HG03025 (cell line): ENCODE measurements at regions not wholly inside any gene's neighbourhood (a gene's known extent, or its start where the extent isn't known, plus 50 kb on each side); places are given as distances from the start of the nearest gene placed in this dataset.

Experiments
- ATAC-seq: cut with Tn5 transposase; IDR thresholded peaks from one replicate; pipeline ENCODE4 v1.9.1; 2021; ENCODE audit warnings: mild to moderate bottlenecking, moderate library complexity; ENCODE audit not compliant: unreplicated experiment, low FRiP score

DNA sequence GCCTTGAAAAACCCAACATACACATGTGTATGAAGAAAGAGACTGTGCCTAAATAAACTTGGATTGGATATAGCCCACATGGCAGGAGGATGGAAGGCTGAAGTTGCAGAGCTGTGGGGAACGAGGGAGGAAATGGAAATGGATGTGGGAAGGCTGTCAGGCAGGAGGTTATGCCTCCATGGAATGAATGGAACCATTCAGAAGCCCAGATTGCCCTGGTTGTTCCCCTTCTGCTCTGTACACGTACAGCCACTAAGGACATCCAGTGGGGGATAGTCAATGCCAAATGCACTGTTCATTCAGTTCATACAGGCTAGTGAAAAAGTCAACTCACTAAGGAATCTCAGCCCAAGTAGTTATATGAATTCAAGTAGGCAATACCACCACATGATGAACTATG, 463.7 kb downstream of the TNS1 start:
- no peak for ATAC-seq

DNA sequence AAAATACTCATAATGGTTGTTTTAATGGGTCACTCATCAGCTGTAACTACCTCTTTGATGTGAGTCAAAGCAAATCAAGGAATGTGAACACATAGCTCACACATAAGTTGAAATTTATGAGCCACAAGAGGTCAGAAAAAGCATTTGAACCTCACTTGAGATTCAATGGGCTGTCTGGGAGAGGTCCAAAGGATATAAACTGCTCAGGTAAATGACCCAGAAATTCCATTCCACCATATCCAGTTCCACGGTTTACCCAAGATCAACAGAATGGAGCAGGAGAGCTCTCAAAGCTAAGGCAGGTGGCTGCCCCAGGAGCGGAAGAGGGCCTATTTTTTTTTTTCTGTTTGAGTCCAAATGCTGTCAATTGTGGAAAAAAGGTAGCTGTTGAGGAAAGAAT, 464.1 kb downstream of the TNS1 start:
- no peak for ATAC-seq

DNA sequence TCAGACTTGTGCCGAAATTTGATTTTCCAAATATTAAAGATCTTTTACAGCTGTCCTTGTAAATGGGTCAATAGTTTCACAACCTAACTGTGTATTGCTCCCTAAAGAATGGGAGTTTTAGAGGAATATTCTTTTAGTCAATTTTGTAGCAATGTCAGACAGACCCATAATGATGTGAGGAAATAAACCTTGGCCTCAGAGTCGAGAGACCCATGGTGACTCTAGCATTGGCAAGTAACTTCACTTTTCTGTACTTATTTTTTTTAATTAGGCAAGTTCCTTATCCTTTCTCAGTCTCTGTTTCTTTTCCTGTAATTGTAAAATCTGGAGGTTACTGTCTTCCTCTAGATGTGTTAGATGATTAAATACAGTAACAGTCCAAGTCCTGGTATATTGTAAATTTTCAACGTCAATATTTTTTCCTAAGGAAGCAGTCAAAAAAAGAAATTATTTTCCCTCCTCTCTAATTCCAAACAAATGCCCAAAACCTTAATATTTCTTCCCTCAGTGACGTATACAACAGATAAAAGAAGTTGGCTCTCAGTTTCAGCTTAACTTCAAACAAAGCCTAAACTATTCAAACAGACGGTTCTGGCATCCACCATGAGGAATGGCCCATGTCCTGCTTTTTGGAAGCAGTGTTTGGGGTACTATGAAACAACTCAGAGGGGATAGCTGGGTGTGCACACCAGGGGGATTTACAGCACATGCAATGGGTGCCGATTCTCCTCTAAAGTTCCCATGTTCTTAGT, 466.7 kb downstream of the TNS1 start:
- no peak for ATAC-seq

DNA sequence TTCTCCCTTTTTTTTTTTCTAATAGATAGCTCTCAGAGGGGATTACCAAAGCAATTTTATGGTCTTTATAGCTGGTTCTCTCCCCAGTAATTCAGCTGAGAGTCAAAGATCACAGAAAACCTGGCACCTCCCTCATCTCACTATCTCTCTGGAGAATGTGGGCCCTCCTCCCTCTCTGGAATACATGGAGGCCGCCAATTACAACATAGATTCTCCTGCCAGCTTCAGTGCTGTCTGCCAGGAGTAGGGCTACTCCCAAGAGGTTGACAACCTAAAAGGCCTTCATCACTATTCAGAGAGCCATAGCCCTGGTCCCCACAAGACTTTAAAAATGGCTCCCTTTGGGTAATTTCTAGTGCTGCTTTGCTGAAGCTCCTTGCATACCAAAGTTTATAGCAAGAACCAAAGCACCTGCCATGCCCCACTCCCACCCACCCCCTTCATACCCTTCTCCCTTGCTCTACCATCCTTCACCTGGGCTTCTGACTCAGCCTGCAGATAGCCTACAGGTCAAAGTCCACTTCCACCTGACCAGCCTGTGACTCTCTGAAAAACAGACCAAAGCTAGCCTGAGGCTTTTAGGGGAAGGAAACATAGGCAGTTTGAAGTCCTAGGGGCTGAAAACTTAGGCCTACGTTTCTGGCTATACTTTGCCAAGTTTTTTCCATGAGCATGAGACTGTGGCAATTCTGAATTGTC, 472.3 kb downstream of the TNS1 start:
- no peak for ATAC-seq

DNA sequence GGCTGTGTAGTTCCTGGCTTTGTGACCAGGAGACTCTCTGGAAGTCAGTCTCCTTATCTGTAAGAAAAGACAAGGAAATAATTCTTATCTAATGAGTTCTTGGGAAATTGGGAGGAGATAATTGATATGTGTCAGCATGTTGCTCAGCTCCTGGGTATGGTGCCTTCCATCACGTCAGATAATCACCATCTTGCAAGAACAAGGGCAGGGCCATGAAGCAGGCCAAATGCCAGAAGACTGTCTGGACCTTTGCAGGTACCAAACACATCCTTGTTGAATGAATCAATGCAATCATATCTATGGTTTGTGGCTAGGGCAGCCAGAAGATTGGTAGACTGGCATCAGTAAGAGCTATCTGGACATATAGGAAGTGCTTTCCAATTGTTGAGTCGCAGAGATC, 473.5 kb downstream of the TNS1 start:
- no peak for ATAC-seq

DNA sequence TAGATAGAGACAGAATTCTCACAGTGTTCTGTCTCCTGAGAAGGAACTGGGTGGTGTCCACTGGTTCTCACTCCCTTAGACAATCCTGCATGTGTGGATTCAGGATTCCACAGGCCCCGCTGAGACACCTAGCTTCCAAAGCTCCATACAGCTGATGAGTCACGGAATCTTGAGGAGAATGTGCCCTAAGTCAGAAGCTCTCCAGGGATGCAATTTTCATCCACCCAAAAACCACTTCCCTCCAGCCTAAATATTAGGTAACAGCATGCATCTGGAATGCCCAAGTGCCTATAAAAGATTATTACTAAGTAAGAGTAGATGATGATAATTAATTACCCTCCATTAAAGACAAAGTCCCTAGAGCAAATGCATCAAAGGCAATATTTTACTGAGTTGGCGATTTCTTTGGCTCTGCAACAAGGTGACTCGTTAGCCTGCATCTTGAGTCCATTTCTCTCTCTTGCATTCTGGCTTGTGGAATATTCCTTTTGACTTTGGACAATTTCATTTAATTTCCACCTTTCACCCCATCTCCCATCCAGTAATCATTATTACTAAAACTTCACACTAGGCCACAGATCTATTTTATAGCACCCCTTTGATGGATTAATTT, 475.1 kb downstream of the TNS1 start:
- no peak for ATAC-seq

DNA sequence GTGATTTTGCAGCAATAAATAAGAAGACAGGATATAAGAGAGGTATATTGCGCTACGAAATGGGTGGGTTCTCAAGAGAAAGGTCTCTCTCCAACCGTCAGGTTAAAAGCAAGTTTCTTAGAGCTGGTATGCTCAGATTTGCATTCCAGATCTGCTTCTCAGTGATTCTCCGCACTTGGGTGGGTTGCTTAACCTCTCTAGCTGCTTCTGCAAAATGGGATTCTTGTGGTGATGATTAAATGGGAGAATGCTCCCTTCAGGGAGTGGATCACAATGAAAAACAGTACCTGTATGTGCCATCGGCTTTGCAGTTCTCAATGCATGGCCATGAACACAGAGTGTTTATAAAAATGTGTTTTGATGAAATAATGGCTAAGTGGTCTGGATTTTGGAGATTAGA, 477.7 kb downstream of the TNS1 start:
- ATAC-seq: no peak

DNA sequence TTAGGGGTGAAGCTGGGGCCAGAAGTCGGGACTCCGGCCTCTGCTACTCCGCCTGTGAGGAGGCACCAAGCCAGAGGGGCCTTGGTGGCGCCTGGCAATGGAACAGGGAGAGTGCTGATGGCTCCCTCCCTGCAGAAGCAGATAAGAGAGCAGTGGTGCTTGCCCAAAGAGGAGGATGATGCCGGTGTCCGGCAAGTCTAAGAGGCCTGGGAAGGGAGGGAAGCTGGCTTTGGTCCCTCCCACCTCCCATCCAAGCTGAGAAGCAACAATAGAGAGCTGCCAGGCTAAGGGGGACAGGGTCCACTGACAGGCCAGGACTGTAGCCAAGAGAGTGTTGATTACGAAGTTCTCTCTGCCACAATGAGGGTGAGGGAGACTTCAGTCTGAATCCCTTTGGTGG, 479.5 kb downstream of the TNS1 start:
- ATAC-seq: no peak

DNA sequence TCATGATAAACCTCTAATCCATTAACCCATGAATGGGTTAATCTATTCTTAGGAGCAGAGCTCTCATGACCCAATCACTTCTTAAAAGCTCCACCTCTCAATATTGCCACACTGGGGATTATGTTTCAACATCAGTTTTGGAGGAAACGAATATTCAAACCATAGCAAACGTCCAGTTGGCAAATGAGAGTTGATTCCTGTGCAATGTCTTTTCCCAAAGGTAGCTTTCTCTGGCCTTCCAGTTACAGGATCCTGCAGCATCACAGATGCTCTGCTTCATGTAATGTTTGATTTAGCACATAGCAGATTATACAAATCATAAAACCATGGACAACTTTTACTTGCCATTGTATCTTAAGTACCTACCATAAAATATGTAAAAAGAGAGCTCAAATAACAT, 481.0 kb downstream of the TNS1 start:
- no peak for ATAC-seq

DNA sequence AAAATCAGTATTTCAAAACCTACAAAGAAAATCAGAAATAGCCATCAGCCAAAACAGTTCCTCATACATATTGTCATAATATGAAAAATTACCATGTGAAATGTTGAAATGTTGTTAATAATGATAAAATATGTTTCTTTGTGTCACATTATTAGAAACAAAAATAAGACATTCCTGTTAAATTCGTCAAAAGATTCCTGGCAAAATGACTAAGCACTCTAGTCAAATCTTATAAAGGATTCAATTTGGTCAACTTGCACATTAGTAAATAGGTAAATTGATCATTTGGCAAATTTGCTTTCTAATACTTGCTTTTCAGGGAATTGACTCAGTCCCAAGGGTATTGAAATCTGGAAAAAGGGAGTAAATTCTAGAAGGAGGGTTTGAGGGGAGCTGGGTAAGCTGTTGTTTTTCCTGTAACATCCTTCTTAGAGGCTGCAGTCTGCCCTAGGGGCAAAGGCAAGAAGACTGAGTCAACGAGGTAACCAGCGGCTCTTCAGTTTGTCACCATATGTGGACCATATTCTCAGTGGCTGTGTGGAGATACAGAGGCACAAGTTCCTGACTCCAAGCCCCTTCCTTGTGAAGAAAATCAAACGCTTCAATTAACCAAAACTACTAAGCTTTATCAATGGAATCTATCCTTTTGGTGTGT, 482.3 kb downstream of the TNS1 start:
- no peak for ATAC-seq

DNA sequence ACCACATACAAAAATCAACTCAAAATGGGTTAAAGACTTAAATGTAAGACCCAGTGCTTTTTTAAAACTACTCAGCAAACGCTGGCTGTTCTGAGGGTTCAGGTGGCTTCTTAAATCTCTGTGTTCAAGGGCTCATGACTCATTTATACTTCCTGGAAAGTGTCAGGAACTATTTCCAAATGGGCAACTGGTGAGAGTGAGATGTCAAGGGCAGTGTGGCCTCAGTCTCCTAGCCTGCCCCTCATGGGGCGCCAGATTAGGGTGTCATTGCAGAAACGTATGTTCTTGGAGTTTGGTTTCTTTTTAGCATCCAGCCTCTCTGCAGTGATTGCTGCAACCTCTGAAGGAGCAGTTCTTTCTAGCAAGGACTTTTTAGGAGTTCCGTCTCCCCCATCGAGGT, 485.4 kb downstream of the TNS1 start:
- ATAC-seq: no peak

DNA sequence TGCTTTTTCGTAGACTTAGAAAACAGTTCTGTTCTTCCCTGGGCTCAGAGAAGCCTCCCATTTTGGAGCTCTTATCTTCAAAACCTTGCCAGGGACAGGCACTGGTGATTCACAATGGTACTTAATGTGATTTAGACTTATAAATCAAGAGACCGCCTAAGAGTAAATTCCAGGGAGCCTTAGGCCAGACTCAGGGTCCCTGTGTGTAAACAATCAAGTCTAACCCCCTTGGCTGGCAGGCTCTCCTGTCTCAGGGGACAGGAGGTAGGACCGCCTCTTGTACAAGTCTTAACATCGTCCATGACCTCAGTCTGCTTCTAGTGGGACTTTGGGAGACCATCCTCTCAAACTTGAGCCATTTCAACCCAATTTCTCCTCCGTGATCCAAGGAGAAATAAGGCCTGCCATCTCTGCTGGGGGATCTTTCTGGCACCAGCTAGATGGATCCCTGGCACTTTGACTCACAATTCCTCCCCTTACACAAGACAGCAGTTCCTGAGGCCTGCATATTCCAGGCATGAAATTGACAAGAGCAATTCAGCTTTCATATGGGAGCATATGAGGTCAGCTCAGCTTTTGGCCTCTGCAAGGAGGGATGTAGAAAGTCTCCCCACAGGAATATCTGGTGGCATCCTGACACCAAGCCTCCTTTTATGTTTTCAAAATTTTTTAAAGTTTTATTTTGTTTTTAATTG, 487.0 kb downstream of the TNS1 start:
- no peak for ATAC-seq

DNA sequence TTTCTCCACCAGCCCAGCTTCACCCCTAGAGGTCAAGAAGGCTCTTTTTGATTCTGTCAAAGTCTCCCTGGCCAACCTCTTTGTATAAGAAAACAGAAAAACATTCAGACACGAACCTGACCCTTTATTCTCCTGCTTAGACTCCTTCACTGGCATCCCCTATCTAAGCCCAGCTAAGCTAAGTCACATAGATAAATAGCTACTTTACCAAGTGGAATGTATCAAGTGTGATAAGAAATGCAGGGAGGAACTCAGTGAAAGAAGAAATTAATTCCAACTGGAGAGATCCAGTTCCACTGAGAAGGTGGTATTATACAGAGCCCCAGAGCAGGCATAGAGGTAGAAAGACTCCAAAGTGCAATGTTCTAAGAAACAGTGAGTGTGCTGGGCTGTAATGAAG, 489.5 kb downstream of the TNS1 start:
- no peak for ATAC-seq

DNA sequence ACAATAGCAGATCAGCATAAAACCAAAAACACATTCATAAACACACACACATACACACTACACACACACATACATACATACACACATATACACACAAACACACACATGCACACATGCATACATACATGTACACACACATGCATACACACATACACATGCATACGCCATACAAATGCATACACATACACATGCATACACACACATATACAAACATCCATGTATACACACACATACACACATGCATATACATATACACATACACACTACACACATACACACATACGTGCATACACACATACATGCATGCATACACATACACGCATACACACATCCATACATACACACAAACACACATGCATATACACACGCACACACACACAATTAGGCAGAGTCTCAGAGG, 490.1 kb downstream of the TNS1 start:
- ATAC-seq: no peak

DNA sequence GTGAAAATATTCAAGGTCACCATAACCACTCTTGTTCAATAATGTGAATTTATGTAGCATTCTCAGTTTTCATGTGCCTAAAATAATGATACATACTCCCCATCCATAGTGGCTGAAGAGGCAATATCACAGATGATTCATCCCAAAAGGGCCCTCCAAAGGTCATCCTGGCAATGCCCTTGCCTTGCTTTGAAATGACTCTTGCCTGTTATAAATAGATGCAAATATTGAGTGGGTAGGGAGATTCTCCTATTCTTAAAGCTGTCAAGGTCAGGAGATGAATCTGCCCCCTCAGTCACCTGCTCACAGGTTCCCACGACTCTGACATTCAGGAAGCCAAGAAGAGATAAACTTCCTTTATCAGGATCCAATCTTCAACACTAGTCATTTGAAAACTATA, 490.5 kb downstream of the TNS1 start:
- no peak for ATAC-seq

DNA sequence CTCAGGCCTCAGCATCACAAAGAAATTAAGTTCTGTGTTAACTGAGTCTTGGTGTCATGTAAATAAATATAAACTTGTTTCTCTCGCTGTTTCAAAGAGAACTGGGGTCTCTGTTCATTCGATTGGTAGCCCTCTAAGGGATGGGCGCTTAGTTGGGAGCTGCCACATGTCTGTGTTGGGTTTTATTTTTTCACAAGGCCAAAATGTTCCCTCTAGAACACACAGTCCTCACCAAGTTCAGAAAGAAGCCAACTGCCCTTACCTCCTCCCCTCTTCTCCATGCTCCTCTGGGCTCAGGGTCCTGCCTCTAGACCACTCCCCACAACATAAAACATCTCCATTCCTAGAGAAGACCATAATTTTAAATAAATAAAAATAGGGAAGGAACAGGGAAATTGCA, 490.9 kb downstream of the TNS1 start:
- ATAC-seq: no peak

DNA sequence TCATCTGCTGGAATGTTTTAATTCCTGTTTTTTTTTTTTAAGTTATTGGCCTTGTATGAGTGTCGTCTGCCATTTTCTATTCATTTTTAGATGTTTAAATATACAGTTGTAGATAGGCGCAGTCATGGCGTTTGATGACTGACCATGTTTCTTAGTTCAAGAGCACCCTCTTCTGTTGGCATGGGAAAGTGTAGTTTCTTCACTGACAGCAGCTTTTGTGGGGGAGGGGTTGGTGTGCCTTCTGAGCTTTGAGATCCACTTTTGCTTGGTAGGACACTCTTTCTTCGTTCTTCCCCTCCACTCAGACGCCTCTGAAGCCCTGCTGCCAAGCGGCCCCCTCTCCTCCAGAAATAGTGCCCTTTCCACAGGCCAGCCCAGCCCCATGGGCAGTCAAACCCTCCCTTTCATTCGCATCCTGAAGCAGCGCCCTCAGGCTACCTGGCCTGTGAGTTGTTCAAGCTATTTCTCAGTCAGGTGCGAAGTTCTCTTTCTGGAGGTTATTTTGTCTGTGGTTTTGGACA, 492.0 kb downstream of the TNS1 start:
- no peak for ATAC-seq

DNA sequence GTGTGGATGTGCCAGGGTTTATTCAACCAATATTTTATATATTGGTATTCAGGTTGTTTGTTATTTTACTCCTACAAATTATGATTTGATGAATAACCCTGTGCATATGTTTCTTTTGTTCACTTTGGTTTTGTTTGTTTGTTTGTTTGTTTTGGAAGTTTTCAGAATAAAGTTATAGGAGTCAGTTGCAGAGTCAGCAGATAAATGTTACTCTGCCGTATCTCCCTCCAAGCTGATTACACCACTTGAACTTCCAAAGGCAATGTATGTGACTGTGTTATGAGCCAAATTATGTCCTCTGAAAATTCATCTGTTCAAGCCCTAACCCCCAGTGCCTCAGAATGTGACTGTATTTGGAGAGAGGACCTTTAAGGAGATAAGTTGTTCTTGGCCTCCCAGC, 497.5 kb downstream of the TNS1 start:
- no peak for ATAC-seq

DNA sequence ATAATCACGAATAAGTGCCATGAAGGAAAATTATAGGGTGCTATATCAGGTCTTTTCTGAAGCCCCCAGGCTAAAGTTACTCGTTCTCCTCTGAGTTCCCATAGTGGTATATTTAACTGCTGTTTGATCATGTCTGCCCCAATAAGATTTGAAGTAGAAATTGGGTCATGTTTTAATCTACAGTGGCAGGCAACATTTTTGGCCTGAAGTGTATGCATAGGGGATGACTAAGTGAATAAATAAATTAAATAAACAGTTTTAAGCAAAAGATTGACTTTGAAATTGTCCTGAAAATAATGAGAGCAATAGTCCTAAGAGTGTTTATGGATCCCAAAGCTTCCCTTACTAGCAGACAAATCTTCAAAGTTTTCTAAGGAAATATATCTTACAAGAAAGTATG, 500.9 kb downstream of the TNS1 start:
- ATAC-seq: no peak

DNA sequence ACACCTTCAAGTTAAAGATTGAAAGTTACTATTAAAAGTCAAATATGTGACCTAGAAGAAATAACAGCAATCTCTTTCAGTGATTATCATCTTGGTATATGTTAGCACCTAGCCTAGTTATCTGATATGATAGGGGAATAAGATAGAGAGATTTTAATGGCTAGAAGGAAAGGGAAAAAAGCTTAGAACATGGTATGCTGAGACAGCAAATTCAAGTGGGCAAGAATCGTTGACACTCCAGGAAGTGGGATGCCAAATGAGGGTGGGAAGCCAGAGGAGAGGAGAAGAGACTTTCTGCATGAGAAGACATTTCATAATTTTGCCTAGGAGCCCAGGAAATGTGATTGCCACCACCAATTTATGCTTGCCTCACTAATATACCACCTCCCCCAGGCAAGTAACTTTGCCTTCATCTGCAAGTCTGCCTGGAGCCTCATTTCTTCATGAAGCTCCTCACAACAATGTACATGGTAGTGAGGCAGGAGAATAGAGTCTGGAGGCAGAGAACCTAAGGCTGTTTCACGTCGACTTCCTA, 504.9 kb downstream of the TNS1 start:
- no peak for ATAC-seq
